ENCODE measurements at regions not wholly inside any gene's neighbourhood (a gene's known extent, or its start where the extent isn't known, plus 50 kb on each side); places are given as distances from the start of the nearest gene placed in this dataset.
A peak's percentile ranks its signal among the peaks of the same experiment; 100 is the strongest.

- Histone ChIP-seq H3K36me3 (ENCODE audit: control insufficient read depth, insufficient read depth, low read length) (no peaks in the 10 kb centered on the region), H3K9me3 (ENCODE audit: control insufficient read depth, insufficient read depth, low read depth, low read length) (no peaks in the 10 kb centered on the region), H3K4me3 (replicated peaks in 1 of 4; ENCODE audit: control extremely low read depth in 1 of 4, insufficient read depth in 1 of 4, low read depth in 3 of 4, low read length in 4 of 4) (no peak overlapping the region), H3K4me1 (ENCODE audit: control insufficient read depth, extremely low read depth, insufficient read depth, low read length) (no peaks in the 10 kb centered on the region), H3K27me3 (ENCODE audit: control insufficient read depth, insufficient read depth, low read length) (no peaks in the 10 kb centered on the region), H2AFZ (ENCODE audit: low read length) (no peak overlapping the region), H3K9ac (ENCODE audit: insufficient read depth, low read length) (no peak overlapping the region), H3K27ac (ENCODE audit: insufficient read depth, low read length) (no peak overlapping the region), H3K79me2 (ENCODE audit: control insufficient read depth, insufficient read depth, low read length) (no peaks in the 10 kb centered on the region), H3K4me2 (ENCODE audit: extremely low read depth, insufficient read depth, low read length) (no peak overlapping the region), H4K20me1 (ENCODE audit: control insufficient read depth, extremely low read depth, insufficient read depth, low read length) (no peaks in the 10 kb centered on the region)
- DNase-seq (ENCODE audit: low read depth in 2 of 2) = peak; percentile 69 to 88
- no peak for TF ChIP-seq EZH2 (IDR thresholded peaks at IDR 0.05; ENCODE audit: low read length, missing control alignments)
- no peak for TF ChIP-seq CTCF (conservative IDR thresholded peaks at IDR 0.05 in 1 of 2, IDR thresholded peaks at IDR 0.05 in 1 of 2; ENCODE audit: low read depth in 1 of 2, low read length in 2 of 2)
Observed at GRCh38 chr2:236679884-236680860, 110.5 kb downstream of the ACKR3 start.

GRCh38 chr2:236682651-236683422 lies 113.2 kb downstream of the ACKR3 start:
- H3K4me2 ChIP-seq (ENCODE audit: extremely low read depth, insufficient read depth, low read length) = no peak overlapping the region
- H3K79me2 ChIP-seq (ENCODE audit: control insufficient read depth, insufficient read depth, low read length) = no peaks in the 10 kb centered on the region
- no peaks in the 10 kb centered on the region for H4K20me1 ChIP-seq (ENCODE audit: control insufficient read depth, extremely low read depth, insufficient read depth, low read length)
- no peak overlapping the region for H3K27ac ChIP-seq (ENCODE audit: insufficient read depth, low read length)
- TF ChIP-seq CTCF (conservative IDR thresholded peaks at IDR 0.05 in 1 of 2, IDR thresholded peaks at IDR 0.05 in 1 of 2; ENCODE audit: low read depth in 1 of 2, low read length in 2 of 2) (no peak), EZH2 (IDR thresholded peaks at IDR 0.05; ENCODE audit: low read length, missing control alignments) (no peak)
- H3K36me3 ChIP-seq (ENCODE audit: control insufficient read depth, insufficient read depth, low read length) = no peaks in the 10 kb centered on the region
- no peaks in the 10 kb centered on the region for H3K4me1 ChIP-seq (ENCODE audit: control insufficient read depth, extremely low read depth, insufficient read depth, low read length)
- DNase-seq (ENCODE audit: low read depth in 2 of 2) = peak in 1 of 2 donors; percentile 41
- H3K27me3 ChIP-seq (ENCODE audit: control insufficient read depth, insufficient read depth, low read length) = no peaks in the 10 kb centered on the region
- H3K4me3 ChIP-seq (replicated peaks in 1 of 4; ENCODE audit: control extremely low read depth in 1 of 4, insufficient read depth in 1 of 4, low read depth in 3 of 4, low read length in 4 of 4) = no peak overlapping the region
- H3K9ac ChIP-seq (ENCODE audit: insufficient read depth, low read length) = no peak overlapping the region
- no peak overlapping the region for H2AFZ ChIP-seq (ENCODE audit: low read length)
- H3K9me3 ChIP-seq (ENCODE audit: control insufficient read depth, insufficient read depth, low read depth, low read length) = no peaks in the 10 kb centered on the region

Measured in fibroblast of lung (primary cell).